Fibroblast of lung (primary cell): ENCODE measurements at regions not wholly inside any gene's neighbourhood (a gene's known extent, or its start where the extent isn't known, plus 50 kb on each side); places are given as distances from the start of the nearest gene placed in this dataset.

Experiments used
- DNase-seq, 2 donors: peaks; one replicate each; pipeline versions ENCODE4 v3.0.0 to v3.0.0-alpha.2; 2010; ENCODE audit warnings: low read depth in 2 of 2
- H2AFZ ChIP-seq: 2 replicates; pipeline ENCODE4 v1.5.1; 2012; ENCODE audit warnings: low read length, control low read depth, inconsistent platforms
- H3K27ac ChIP-seq: 2 replicates; pipeline ENCODE4 v1.5.1; 2011; ENCODE audit warnings: low read length, control low read depth; ENCODE audit not compliant: insufficient read depth
- H3K27me3 ChIP-seq: 2 replicates; pipeline ENCODE4 v1.5.1; 2011; ENCODE audit warnings: mild to moderate bottlenecking, low read length; ENCODE audit not compliant: control insufficient read depth, insufficient read depth
- H3K36me3 ChIP-seq: 2 replicates; pipeline ENCODE4 v1.5.1; 2011; ENCODE audit warnings: low read length; ENCODE audit not compliant: control insufficient read depth, insufficient read depth
- H3K4me1 ChIP-seq: 2 replicates; pipeline ENCODE4 v1.5.1; 2011; ENCODE audit warnings: low read length; ENCODE audit not compliant: control insufficient read depth, insufficient read depth; ENCODE audit errors: extremely low read depth
- H3K4me2 ChIP-seq: 2 replicates; pipeline ENCODE4 v1.5.1; 2011; ENCODE audit warnings: low read length, control low read depth; ENCODE audit not compliant: insufficient read depth; ENCODE audit errors: extremely low read depth
- H3K4me3 ChIP-seq, 4 experiments: fragments of 200-600 bp in 1 of 4; sonication (generic) in 1 of 4; replicated peaks in 1 of 4; 2 replicates each; pipeline ENCODE4 v1.5.1; 2011 to 2016; ENCODE audit warnings: low read length in 4 of 4, low read depth in 3 of 4, mild to moderate bottlenecking in 3 of 4, control low read depth in 2 of 4, inconsistent platforms in 1 of 4, mixed read lengths in 1 of 4; ENCODE audit not compliant: insufficient read depth in 1 of 4; ENCODE audit errors: control extremely low read depth in 1 of 4
- H3K79me2 ChIP-seq: 2 replicates; pipeline ENCODE4 v1.5.1; 2012; ENCODE audit warnings: mild to moderate bottlenecking, low read length, inconsistent platforms; ENCODE audit not compliant: control insufficient read depth, insufficient read depth
- H3K9ac ChIP-seq: 2 replicates; pipeline ENCODE4 v1.5.1; 2011; ENCODE audit warnings: mild to moderate bottlenecking, low read length, control low read depth; ENCODE audit not compliant: insufficient read depth
- H3K9me3 ChIP-seq: 2 replicates; pipeline ENCODE4 v1.5.1; 2012; ENCODE audit warnings: low read depth, low read length; ENCODE audit not compliant: control insufficient read depth, insufficient read depth
- H4K20me1 ChIP-seq: 2 replicates; pipeline ENCODE4 v1.5.1; 2011; ENCODE audit warnings: low read length; ENCODE audit not compliant: control insufficient read depth, insufficient read depth; ENCODE audit errors: extremely low read depth
- EZH2 ChIP-seq: IDR thresholded peaks from 2 replicates; pipeline ENCODE4 v1.5.1; 2012; ENCODE audit warnings: low read length, control low read depth, mild to moderate bottlenecking; ENCODE audit errors: missing control alignments
- TF ChIP-seq, protein P1 (sequence below), 2 donors: IDR thresholded peaks in 1 of 2; conservative IDR thresholded peaks in 1 of 2; 1 replicate in 1 of 2; 2 replicates in 1 of 2; pipeline ENCODE4 v1.5.1; 2011 to 2012; ENCODE audit warnings: low read length in 2 of 2, control low read depth in 1 of 2, inconsistent platforms in 1 of 2, low read depth in 1 of 2, mild to moderate bottlenecking in 1 of 2

DNA sequence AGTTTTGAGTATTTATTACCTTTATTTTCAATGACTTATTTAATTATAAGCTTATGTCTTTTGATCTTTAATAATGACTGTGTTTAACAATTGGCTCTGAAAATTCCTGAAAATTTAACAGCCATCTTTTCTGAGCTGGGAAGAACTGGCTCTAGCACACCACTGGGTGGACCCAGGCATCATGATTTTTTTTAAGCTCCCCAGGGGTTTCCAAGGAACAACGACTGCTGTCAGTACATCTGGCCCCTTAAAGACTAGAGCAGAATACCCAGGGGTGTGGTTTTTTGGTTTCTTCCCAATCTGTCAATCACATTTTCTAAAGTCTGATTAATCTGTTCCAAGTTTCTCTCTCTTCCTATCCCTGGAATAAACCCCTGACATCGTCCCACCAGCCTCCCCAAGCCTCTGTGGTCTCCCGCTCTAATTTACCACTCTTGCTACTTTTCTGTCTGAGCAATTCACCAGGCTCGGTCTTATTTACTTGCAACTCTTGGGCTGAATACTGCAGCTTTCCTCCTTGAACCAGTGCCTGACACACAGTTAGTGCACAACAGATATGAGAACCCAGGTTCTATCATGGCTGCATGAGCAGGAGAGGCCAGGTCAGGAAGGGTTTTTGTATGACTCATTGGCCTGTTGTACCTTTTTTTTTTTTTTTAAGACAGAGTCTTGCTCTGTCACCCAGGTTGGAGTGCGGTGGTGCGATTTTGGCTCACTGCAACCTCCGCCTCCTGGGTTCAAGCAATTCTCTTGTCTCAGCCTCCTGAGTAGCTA, 321.9 kb downstream of the ZSWIM6 start:
- no peak for DNase-seq
- Histone ChIP-seq H3K27ac (no peak overlapping the region), H3K4me3 (no peak overlapping the region), H3K79me2 (no peaks in the 10 kb centered on the region), H3K9me3 (no peaks in the 10 kb centered on the region), H3K36me3 (no peaks in the 10 kb centered on the region), H2AFZ (no peak overlapping the region), H4K20me1 (no peaks in the 10 kb centered on the region), H3K4me1 (no peaks in the 10 kb centered on the region), H3K9ac (no peak overlapping the region), H3K4me2 (no peak overlapping the region), H3K27me3 (peaks cover 3% of the 10 kb centered on the region)
- no peak for TF ChIP-seq EZH2
- TF ChIP-seq, protein P1, sequence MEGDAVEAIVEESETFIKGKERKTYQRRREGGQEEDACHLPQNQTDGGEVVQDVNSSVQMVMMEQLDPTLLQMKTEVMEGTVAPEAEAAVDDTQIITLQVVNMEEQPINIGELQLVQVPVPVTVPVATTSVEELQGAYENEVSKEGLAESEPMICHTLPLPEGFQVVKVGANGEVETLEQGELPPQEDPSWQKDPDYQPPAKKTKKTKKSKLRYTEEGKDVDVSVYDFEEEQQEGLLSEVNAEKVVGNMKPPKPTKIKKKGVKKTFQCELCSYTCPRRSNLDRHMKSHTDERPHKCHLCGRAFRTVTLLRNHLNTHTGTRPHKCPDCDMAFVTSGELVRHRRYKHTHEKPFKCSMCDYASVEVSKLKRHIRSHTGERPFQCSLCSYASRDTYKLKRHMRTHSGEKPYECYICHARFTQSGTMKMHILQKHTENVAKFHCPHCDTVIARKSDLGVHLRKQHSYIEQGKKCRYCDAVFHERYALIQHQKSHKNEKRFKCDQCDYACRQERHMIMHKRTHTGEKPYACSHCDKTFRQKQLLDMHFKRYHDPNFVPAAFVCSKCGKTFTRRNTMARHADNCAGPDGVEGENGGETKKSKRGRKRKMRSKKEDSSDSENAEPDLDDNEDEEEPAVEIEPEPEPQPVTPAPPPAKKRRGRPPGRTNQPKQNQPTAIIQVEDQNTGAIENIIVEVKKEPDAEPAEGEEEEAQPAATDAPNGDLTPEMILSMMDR (conservative IDR thresholded peaks at IDR 0.05 in 1 of 2, IDR thresholded peaks at IDR 0.05 in 1 of 2; ENCODE audit: low read depth in 1 of 2, low read length in 2 of 2) = no peak

GRCh38 chr5:61654876-61655275, 322.8 kb downstream of the ZSWIM6 start:
- Histone ChIP-seq H3K79me2 (no peaks in the 10 kb centered on the region), H2AFZ (no peak overlapping the region), H3K4me2 (no peak overlapping the region), H3K27me3 (peaks cover 3% of the 10 kb centered on the region), H3K27ac (no peak overlapping the region), H3K4me3 (no peak overlapping the region), H3K36me3 (no peaks in the 10 kb centered on the region), H3K4me1 (no peaks in the 10 kb centered on the region), H4K20me1 (no peaks in the 10 kb centered on the region), H3K9me3 (no peaks in the 10 kb centered on the region), H3K9ac (no peak overlapping the region)
- TF ChIP-seq, protein P1 (conservative IDR thresholded peaks at IDR 0.05 in 1 of 2, IDR thresholded peaks at IDR 0.05 in 1 of 2; ENCODE audit: low read depth in 1 of 2, low read length in 2 of 2) = no peak
- TF ChIP-seq EZH2 = no peak
- DNase-seq = no peak

- H3K4me3 ChIP-seq = no peak overlapping the region
- peaks cover 3% of the 10 kb centered on the region for H3K27me3 ChIP-seq
- H3K9me3 ChIP-seq = no peaks in the 10 kb centered on the region
- H3K79me2 ChIP-seq = no peaks in the 10 kb centered on the region
- no peaks in the 10 kb centered on the region for H4K20me1 ChIP-seq
- H3K36me3 ChIP-seq = no peaks in the 10 kb centered on the region
- H3K4me1 ChIP-seq = no peaks in the 10 kb centered on the region
- TF ChIP-seq, protein P1 (conservative IDR thresholded peaks at IDR 0.05 in 1 of 2, IDR thresholded peaks at IDR 0.05 in 1 of 2; ENCODE audit: low read depth in 1 of 2, low read length in 2 of 2) = no peak
- TF ChIP-seq EZH2 = no peak
- H3K27ac ChIP-seq = no peak overlapping the region
- no peak overlapping the region for H3K9ac ChIP-seq
- no peak overlapping the region for H2AFZ ChIP-seq
- no peak overlapping the region for H3K4me2 ChIP-seq
- no peak for DNase-seq
These were observed 325.0 kb downstream of the ZSWIM6 start for GRCh38 chr5:61657010-61657409.
